ENCODE measurements at regions not wholly inside any gene's neighbourhood (a gene's known extent, or its start where the extent isn't known, plus 50 kb on each side); places are given as distances from the start of the nearest gene placed in this dataset.

DNA sequence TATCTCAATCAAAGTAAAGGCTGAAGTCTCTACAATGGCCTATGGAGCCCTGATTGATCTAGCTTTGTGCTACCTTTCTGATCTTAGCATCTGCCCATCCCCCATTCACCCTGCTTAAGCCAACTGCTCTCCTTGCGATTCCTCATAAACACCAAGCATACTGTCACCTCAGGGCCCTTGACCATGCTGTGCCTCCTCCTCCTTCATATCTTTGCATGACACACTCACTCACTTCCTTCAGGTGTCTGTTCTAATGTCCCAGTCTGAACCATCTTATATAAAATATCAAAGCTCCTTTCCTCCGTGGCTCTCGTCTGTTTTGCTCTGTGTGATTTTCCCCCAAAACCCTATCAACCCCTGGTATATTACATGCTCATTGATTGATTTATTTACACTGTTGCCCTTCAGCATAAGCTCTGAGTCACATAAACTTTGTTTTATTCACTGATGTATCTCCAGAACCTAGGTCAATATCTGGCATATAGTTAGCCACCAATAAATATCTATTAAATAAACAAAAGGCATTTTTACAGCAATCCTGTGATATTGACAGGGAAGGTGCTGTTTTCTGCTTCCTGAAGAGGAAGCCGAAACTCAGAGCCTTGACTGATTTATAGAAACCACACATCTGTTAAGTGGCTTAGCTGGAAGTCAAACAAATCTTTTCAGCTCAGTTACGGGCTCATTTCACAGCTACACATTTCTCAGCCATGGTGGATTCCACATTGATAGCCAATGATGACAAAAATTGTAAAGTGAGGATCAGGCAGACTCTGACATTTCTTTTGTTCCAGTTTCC, 103.6 kb downstream of the BOD1 start:
- TF ChIP-seq, protein P1, sequence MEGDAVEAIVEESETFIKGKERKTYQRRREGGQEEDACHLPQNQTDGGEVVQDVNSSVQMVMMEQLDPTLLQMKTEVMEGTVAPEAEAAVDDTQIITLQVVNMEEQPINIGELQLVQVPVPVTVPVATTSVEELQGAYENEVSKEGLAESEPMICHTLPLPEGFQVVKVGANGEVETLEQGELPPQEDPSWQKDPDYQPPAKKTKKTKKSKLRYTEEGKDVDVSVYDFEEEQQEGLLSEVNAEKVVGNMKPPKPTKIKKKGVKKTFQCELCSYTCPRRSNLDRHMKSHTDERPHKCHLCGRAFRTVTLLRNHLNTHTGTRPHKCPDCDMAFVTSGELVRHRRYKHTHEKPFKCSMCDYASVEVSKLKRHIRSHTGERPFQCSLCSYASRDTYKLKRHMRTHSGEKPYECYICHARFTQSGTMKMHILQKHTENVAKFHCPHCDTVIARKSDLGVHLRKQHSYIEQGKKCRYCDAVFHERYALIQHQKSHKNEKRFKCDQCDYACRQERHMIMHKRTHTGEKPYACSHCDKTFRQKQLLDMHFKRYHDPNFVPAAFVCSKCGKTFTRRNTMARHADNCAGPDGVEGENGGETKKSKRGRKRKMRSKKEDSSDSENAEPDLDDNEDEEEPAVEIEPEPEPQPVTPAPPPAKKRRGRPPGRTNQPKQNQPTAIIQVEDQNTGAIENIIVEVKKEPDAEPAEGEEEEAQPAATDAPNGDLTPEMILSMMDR (IDR thresholded peaks at IDR 0.05): no peak
- TF ChIP-seq POLR2A (IDR thresholded peaks at IDR 0.05): no peak
